ENCODE measurements at regions not wholly inside any gene's neighbourhood (a gene's known extent, or its start where the extent isn't known, plus 50 kb on each side); places are given as distances from the start of the nearest gene placed in this dataset.

DNA sequence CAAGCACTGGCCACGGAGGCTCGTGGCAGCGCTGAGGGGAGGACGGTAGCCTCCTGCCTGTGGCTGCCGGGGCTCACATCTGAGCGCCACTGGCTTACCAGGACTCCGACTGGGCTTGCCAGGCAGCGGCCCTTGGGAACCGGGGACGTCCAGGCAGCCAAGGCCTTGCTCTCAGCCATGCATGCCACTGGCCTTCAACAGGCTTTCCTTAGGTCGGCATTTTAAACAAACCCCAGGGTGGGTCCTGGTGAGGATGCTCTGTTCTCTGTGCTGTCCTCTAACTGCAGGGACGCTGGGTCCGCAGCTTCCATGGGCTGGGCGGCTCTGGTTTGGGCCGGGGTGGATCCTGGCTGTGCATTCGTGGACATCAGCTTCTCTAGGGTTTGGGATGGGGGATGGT, 59.1 kb upstream of the BHLHE23 start:
- DNase-seq (ENCODE audit: low read depth) = no peak
- H3K4me3 ChIP-seq (ENCODE audit: low read length) = no peak overlapping the region

DNA sequence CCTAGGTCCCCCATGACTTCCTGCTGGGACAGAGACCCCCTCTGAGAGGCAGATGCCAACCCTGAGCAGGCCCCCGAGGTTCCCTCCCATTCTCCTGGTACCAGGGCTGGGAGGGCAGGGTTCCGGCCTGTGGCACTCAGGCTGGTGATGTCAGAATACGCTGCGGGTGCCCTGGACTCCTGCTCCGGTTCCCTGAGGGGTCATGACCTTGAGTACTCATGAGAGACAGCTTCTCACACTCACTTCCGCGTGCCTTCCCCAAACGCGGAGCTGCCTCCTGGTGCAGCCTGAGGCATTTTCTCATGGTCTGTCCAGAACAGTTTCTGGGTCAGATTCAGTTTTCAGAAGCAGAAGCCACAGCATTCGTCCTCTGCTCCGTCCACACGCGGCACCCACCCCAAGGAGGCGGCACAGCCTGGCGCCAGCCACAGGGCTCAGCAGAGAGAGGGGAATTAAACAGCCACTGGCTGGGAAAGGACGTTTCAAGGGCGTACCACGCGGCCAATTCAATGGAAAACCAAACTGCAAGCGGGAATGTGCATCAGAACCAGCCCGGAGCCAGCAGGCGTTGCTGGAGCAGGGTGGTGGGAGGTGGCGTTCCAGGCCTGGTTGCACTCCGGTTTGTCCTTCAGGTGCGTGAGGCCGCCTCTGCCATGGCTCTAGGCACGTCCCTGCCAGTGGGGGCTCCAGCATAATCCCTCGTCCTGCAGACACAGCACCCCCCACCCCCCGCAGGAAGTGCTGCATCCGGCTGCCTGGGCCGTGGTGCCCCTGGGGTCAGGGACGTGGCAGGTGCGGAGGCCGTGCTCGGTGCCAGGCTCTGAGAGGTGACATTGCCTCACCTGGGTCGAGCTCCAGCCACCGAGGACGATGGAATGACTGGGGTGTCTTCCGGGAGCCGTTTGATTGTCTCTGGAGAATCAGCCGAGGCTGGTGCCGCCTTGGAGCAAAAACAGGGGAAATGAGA, 58.3 kb upstream of the BHLHE23 start:
- DNase-seq (ENCODE audit: low read depth) = no peak
- no peak overlapping the region for H3K4me3 ChIP-seq (ENCODE audit: low read length)
- no peak for TF ChIP-seq CTCF (conservative IDR thresholded peaks at IDR 0.05; ENCODE audit: low read depth, low read length)

More for the DNA sequence above, 59.1 kb upstream of the BHLHE23 start:
- TF ChIP-seq CTCF (conservative IDR thresholded peaks at IDR 0.05; ENCODE audit: low read depth, low read length) = no peak

- TF ChIP-seq CTCF (conservative IDR thresholded peaks at IDR 0.05; ENCODE audit: low read depth, low read length) = no peak
- no peak overlapping the region for H3K4me3 ChIP-seq (ENCODE audit: low read length)
- DNase-seq (ENCODE audit: low read depth) = no peak
These were observed 57.5 kb upstream of the BHLHE23 start for GRCh38 chr20:63064310-63064709.

DNA sequence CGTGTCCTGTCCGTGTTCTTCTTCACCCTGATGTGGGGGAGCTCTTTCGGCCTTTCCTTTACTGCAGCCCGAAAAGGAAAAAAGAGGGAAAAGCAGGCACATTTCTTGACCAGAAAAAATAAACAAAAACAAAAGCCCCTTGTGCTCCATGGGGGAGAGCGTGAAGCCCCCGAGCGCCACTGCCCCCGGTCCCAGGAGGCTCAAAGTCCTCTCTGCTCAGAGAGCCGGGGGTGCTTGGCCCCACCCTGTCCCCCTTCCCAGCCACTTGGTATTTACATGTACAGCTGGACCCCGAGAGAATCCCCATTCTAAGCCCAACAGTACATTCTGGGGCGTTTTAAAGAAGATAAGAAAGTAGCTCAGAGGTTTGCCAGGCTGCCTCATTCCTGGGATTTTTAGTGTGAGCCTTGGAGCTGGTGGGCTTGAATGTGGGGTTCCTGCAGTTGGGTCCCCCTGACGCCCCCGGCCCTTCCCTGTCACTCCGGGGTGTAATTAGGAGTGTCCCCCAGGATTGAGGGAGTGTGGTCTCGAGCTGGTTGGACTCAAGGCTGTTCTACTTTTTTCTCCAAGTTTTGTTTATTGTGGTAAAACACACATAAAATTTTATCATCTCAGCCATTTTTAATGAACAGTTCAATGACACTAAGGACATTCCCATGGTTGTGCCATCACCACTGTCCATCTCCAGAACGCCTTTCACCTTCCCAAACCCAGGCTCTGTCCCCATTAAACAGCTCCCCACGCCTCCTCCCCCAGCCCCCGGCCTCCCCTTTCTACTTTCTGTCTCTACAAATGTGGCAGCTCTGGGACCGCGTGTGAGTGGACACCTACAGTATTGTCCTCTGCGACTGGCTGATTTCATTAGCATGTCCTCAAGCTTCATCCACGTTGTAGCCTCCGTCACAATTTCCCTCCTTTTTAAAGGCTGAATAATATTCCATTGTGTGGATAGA, 55.7 kb upstream of the BHLHE23 start:
- no peak overlapping the region for H3K4me3 ChIP-seq (ENCODE audit: low read length)
- DNase-seq (ENCODE audit: low read depth) = no peak
- TF ChIP-seq CTCF (conservative IDR thresholded peaks at IDR 0.05; ENCODE audit: low read depth, low read length) = no peak

- no peak for DNase-seq (ENCODE audit: low read depth)
- H3K4me3 ChIP-seq (ENCODE audit: low read length) = no peak overlapping the region
- no peak for TF ChIP-seq CTCF (conservative IDR thresholded peaks at IDR 0.05; ENCODE audit: low read depth, low read length)
These were observed 55.0 kb upstream of the BHLHE23 start for GRCh38 chr20:63061771-63062100.

DNA sequence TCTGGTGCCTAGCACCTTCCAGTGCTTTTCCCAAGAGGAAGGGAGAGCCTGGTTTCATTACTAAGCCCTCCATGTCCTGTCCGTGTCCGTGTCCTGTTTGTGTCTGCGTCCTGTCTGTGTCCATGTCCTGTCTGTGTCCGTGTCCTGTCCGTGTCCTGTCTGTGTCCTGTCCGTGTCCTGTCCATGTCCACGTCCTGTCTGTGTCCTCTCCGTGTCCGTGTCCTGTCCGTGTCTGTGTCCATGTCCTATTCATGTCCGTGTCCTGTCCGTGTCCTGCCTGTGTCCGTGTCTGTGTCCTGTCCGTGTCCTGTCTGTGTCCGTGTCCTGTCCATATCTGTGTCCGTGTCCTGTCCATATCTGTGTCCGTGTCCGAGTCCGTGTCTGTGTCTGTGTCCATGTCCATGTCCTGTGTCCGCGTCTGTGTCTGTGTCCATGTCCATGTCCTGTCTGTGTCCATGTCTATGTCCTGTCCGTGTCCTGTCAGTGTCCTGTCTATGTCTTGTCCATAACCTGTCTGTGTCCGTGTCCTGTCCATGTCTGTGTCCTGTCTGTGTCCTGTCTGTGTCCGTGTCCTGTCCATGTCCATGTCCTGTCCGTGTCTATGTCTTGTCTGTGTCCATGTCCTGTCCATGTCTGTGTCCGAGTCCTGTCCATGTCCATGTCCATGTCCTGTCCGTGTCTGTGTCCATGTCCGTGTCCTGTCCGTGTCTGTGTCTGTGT, 54.4 kb upstream of the BHLHE23 start:
- H3K4me3 ChIP-seq (ENCODE audit: low read length) = no peak overlapping the region
- DNase-seq (ENCODE audit: low read depth) = no peak
- no peak for TF ChIP-seq CTCF (conservative IDR thresholded peaks at IDR 0.05; ENCODE audit: low read depth, low read length)
